ENCODE measurements at regions not wholly inside any gene's neighbourhood (a gene's known extent, or its start where the extent isn't known, plus 50 kb on each side); places are given as distances from the start of the nearest gene placed in this dataset.
A peak's percentile ranks its signal among the peaks of the same experiment; 100 is the strongest.

GRCh38 chr12:3998968-3999792, 126.0 kb upstream of the PARP11 start (continued):
- TF ChIP-seq, protein P1, sequence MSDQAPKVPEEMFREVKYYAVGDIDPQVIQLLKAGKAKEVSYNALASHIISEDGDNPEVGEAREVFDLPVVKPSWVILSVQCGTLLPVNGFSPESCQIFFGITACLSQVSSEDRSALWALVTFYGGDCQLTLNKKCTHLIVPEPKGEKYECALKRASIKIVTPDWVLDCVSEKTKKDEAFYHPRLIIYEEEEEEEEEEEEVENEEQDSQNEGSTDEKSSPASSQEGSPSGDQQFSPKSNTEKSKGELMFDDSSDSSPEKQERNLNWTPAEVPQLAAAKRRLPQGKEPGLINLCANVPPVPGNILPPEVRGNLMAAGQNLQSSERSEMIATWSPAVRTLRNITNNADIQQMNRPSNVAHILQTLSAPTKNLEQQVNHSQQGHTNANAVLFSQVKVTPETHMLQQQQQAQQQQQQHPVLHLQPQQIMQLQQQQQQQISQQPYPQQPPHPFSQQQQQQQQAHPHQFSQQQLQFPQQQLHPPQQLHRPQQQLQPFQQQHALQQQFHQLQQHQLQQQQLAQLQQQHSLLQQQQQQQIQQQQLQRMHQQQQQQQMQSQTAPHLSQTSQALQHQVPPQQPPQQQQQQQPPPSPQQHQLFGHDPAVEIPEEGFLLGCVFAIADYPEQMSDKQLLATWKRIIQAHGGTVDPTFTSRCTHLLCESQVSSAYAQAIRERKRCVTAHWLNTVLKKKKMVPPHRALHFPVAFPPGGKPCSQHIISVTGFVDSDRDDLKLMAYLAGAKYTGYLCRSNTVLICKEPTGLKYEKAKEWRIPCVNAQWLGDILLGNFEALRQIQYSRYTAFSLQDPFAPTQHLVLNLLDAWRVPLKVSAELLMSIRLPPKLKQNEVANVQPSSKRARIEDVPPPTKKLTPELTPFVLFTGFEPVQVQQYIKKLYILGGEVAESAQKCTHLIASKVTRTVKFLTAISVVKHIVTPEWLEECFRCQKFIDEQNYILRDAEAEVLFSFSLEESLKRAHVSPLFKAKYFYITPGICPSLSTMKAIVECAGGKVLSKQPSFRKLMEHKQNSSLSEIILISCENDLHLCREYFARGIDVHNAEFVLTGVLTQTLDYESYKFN (CRISPR knock-in tag; conservative IDR thresholded peaks at IDR 0.05) = peak; percentile 74
- TF ChIP-seq ZSCAN31 (CRISPR knock-in tag; IDR thresholded peaks at IDR 0.05; ENCODE audit: low read depth) (0 out of 2 replicates have a peak, but pooled peaks have one; percentile 37), ZNF652 (CRISPR knock-in tag; IDR thresholded peaks at IDR 0.05; ENCODE audit: borderline replicate concordance, low read depth) (peak; percentile 85), POGZ (CRISPR knock-in tag; IDR thresholded peaks at IDR 0.05) (no peak), BCL6 (CRISPR knock-in tag; IDR thresholded peaks at IDR 0.05) (peak; percentile 90), SALL1 (CRISPR knock-in tag; IDR thresholded peaks at IDR 0.05) (peak; percentile 67), EP300 (IDR thresholded peaks at IDR 0.05; ENCODE audit: low read depth in 2 of 2, low read length in 2 of 2) (peak; percentile 53 to 67; a peak in 2 of 4 replicates), EP300 (CRISPR knock-in tag; IDR thresholded peaks at IDR 0.05; ENCODE audit: borderline replicate concordance) (no peak; the same call in 1 of the 2 replicates)
- TF ChIP-seq, protein P2, sequence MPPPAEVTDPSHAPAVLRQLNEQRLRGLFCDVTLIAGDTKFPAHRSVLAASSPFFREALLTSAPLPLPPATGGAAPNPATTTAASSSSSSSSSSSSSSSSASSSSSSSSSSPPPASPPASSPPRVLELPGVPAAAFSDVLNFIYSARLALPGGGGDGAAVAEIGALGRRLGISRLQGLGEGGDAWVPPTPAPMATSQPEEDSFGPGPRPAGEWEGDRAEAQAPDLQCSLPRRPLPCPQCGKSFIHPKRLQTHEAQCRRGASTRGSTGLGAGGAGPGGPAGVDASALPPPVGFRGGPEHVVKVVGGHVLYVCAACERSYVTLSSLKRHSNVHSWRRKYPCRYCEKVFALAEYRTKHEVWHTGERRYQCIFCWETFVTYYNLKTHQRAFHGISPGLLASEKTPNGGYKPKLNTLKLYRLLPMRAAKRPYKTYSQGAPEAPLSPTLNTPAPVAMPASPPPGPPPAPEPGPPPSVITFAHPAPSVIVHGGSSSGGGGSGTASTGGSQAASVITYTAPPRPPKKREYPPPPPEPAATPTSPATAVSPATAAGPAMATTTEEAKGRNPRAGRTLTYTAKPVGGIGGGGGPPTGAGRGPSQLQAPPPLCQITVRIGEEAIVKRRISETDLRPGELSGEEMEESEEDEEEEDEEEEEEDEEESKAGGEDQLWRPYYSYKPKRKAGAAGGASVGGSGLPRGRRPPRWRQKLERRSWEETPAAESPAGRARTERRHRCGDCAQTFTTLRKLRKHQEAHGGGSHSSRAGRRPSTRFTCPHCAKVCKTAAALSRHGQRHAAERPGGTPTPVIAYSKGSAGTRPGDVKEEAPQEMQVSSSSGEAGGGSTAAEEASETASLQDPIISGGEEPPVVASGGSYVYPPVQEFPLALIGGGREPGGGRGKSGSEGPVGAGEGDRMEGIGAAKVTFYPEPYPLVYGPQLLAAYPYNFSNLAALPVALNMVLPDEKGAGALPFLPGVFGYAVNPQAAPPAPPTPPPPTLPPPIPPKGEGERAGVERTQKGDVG (CRISPR knock-in tag; IDR thresholded peaks at IDR 0.05; ENCODE audit: borderline replicate concordance) = no peak
- TF ChIP-seq, protein P3, sequence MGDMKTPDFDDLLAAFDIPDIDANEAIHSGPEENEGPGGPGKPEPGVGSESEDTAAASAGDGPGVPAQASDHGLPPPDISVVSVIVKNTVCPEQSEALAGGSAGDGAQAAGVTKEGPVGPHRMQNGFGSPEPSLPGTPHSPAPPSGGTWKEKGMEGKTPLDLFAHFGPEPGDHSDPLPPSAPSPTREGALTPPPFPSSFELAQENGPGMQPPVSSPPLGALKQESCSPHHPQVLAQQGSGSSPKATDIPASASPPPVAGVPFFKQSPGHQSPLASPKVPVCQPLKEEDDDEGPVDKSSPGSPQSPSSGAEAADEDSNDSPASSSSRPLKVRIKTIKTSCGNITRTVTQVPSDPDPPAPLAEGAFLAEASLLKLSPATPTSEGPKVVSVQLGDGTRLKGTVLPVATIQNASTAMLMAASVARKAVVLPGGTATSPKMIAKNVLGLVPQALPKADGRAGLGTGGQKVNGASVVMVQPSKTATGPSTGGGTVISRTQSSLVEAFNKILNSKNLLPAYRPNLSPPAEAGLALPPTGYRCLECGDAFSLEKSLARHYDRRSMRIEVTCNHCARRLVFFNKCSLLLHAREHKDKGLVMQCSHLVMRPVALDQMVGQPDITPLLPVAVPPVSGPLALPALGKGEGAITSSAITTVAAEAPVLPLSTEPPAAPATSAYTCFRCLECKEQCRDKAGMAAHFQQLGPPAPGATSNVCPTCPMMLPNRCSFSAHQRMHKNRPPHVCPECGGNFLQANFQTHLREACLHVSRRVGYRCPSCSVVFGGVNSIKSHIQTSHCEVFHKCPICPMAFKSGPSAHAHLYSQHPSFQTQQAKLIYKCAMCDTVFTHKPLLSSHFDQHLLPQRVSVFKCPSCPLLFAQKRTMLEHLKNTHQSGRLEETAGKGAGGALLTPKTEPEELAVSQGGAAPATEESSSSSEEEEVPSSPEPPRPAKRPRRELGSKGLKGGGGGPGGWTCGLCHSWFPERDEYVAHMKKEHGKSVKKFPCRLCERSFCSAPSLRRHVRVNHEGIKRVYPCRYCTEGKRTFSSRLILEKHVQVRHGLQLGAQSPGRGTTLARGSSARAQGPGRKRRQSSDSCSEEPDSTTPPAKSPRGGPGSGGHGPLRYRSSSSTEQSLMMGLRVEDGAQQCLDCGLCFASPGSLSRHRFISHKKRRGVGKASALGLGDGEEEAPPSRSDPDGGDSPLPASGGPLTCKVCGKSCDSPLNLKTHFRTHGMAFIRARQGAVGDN (CRISPR knock-in tag; IDR thresholded peaks at IDR 0.05) = peak; percentile 59; the same call in 1 of the 2 replicates
